Mesendoderm (in vitro differentiated cells): ENCODE measurements at regions not wholly inside any gene's neighbourhood (a gene's known extent, or its start where the extent isn't known, plus 50 kb on each side); places are given as distances from the start of the nearest gene placed in this dataset.

Experiments used
- DNase-seq: peaks from one replicate; pipeline ENCODE4 v3.0.0; 2013
- H2AK5ac ChIP-seq: 2 replicates; pipeline ENCODE4 v1.6.1; 2013; ENCODE audit warnings: low read length, inconsistent platforms
- H2BK120ac ChIP-seq: 2 replicates; pipeline ENCODE4 v1.6.1; 2013; ENCODE audit warnings: low read depth, mild to moderate bottlenecking, low read length, moderate library complexity, mixed read lengths
- H2BK15ac ChIP-seq: replicated peaks from 2 replicates; pipeline ENCODE4 v1.6.1; 2013; ENCODE audit warnings: low read depth, mild to moderate bottlenecking, moderate library complexity
- H2BK5ac ChIP-seq: 2 replicates; pipeline ENCODE4 v1.6.1; 2013; ENCODE audit warnings: low read length, inconsistent platforms
- H3K18ac ChIP-seq: 2 replicates; pipeline ENCODE4 v1.6.1; 2013; ENCODE audit warnings: mild to moderate bottlenecking, low read length, mixed read lengths
- H3K23ac ChIP-seq: one replicate; pipeline ENCODE4 v1.6.1; 2013; ENCODE audit warnings: low read length
- H3K27ac ChIP-seq: 2 replicates; pipeline ENCODE4 v1.5.1; 2013; ENCODE audit warnings: low read depth, mild to moderate bottlenecking, inconsistent platforms, low read length, moderate library complexity
- H3K27me3 ChIP-seq: 2 replicates; pipeline ENCODE4 v1.6.1; 2013; ENCODE audit warnings: low read length, control low read depth, mild to moderate bottlenecking, inconsistent platforms; ENCODE audit not compliant: insufficient read depth, poor library complexity
- H3K36me3 ChIP-seq: 2 replicates; pipeline ENCODE4 v1.6.1; 2013; ENCODE audit warnings: low read length, inconsistent platforms; ENCODE audit not compliant: control insufficient read depth, insufficient read depth
- H3K4ac ChIP-seq: one replicate; pipeline ENCODE4 v1.6.1; 2013; ENCODE audit warnings: low read depth, mild to moderate bottlenecking, low read length, moderate library complexity
- H3K4me1 ChIP-seq: 2 replicates; pipeline ENCODE4 v1.6.1; 2013; ENCODE audit warnings: low read depth, low read length, inconsistent platforms; ENCODE audit not compliant: control insufficient read depth
- H3K4me2 ChIP-seq: 2 replicates; pipeline ENCODE4 v1.6.1; 2013; ENCODE audit warnings: low read length
- H3K4me3 ChIP-seq: 2 replicates; pipeline ENCODE4 v1.5.1; 2013; ENCODE audit warnings: mild to moderate bottlenecking, low read length
- H3K56ac ChIP-seq: one replicate; pipeline ENCODE4 v1.6.1; 2013; ENCODE audit warnings: low read length
- H3K79me1 ChIP-seq: 2 replicates; pipeline ENCODE4 v1.6.1; 2013; ENCODE audit warnings: low read length, inconsistent platforms
- H3K79me2 ChIP-seq: 2 replicates; pipeline ENCODE4 v1.6.1; 2013; ENCODE audit warnings: mild to moderate bottlenecking, low read length; ENCODE audit not compliant: control insufficient read depth, insufficient read depth
- H3K9ac ChIP-seq: 2 replicates; pipeline ENCODE4 v1.6.1; 2013; ENCODE audit warnings: low read length, inconsistent platforms
- H4K5ac ChIP-seq: one replicate; pipeline ENCODE4 v1.6.1; 2013; ENCODE audit warnings: low read length
- H4K8ac ChIP-seq: one replicate; pipeline ENCODE4 v1.6.1; 2013; ENCODE audit warnings: low read depth, mild to moderate bottlenecking, control low read depth, low read length, moderate library complexity
- WGBS: extraction: QIAGEN DNeasy Blood & Tissue Kit; methylation state at CpG from one replicate; pipeline ENCODE4 v1.1.7; 2013; ENCODE audit warnings: low lambda C conversion rate, missing lambda C conversion rate; ENCODE audit not compliant: insufficient coverage; ENCODE audit errors: extremely low coverage; 5-methylcytosine and 5-hydroxymethylcytosine counted together

DNA sequence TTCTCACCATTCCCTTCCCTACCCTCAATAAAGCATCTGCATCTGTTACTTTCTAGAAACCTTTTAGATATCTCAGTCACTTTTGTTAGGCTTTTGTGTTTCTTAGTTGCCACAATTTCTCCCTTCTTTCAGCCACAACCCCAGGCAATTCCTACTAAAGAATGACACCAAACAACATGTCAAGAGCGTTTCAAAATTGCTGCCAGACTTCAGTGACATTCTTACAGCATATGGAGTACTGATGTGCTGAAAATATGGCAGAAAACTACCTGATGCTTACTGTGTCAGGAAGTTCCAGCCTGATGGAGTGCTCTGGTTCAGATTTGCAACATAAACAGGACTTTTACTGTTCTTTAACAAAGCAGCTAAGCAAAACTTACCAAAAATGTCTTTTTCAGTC is 957.7 kb upstream of the POU3F3 start:
- no CpG with 5 or more reads among the region's 1 CpG for WGBS
- Histone ChIP-seq H2BK120ac (no peak overlapping the region), H2BK5ac (no peak overlapping the region), H4K5ac (no peak overlapping the region), H3K27me3 (no peaks in the 10 kb centered on the region), H4K8ac (no peak overlapping the region), H3K4me1 (no peaks in the 10 kb centered on the region), H3K4ac (no peak overlapping the region), H3K56ac (no peak overlapping the region), H3K23ac (no peak overlapping the region), H3K36me3 (no peaks in the 10 kb centered on the region), H2BK15ac (no peak overlapping the region), H3K27ac (no peak overlapping the region), H3K4me3 (no peak overlapping the region), H3K4me2 (no peak overlapping the region), H3K79me2 (no peaks in the 10 kb centered on the region), H3K9ac (no peak overlapping the region), H3K18ac (no peak overlapping the region), H3K79me1 (no peaks in the 10 kb centered on the region), H2AK5ac (no peak overlapping the region)
- DNase-seq: no peak

DNA sequence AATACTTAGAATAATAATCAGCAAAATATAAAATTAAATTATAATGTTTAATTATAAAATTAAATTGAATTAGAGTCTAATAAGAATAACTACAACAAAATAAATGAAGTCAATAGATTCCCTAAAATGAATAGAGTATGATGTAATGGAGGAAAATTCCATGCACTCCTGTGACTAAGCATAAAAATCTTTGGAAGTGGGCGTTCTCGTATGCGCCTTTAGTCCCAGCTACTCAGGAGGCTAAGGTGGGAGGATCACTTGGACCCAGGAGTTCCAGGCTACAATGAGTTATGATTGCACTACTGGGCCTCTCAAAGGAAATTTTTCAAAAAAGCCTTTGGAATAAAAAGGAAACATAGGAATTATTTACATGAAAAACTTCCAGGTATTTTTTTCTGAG is 955.4 kb upstream of the POU3F3 start:
- no peak overlapping the region for H2BK120ac ChIP-seq
- H2AK5ac ChIP-seq: no peak overlapping the region
- H3K79me1 ChIP-seq: no peaks in the 10 kb centered on the region
- no peak overlapping the region for H3K9ac ChIP-seq
- no peak overlapping the region for H3K4ac ChIP-seq
- no peak overlapping the region for H3K56ac ChIP-seq
- no peaks in the 10 kb centered on the region for H3K4me1 ChIP-seq
- H4K8ac ChIP-seq: no peak overlapping the region
- no peak overlapping the region for H2BK15ac ChIP-seq
- no peaks in the 10 kb centered on the region for H3K27me3 ChIP-seq
- no peak overlapping the region for H3K4me3 ChIP-seq
- H3K4me2 ChIP-seq: no peak overlapping the region
- no peaks in the 10 kb centered on the region for H3K79me2 ChIP-seq
- H3K23ac ChIP-seq: no peak overlapping the region
- H3K18ac ChIP-seq: no peak overlapping the region
- no peaks in the 10 kb centered on the region for H3K36me3 ChIP-seq
- no peak for DNase-seq
- no CpG with 5 or more reads among the region's 3 CpGs for whole genome bisulfite sequencing
- H3K27ac ChIP-seq: no peak overlapping the region
- H2BK5ac ChIP-seq: no peak overlapping the region
- H4K5ac ChIP-seq: no peak overlapping the region

DNA sequence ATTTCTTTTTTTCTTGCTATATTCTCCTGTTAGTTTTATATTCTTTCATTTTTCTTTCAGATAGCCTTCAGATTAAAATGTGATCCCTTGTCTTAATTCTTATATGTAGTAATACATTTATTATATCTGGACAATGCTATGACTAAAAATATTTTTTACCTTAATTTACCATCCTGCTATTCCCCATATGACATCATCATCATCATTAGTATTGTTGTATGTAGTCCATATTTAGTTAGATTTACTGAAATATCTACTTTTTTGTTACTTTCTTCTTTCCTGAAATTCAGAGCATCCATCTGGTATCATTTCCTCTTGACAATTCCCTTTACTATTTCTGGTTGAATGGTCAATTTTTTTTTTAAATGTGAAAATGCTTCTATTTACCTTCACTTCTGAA is 951.6 kb upstream of the POU3F3 start:
- H4K5ac ChIP-seq: no peak overlapping the region
- H3K27me3 ChIP-seq: no peaks in the 10 kb centered on the region
- no peak overlapping the region for H2BK15ac ChIP-seq
- no peak overlapping the region for H3K56ac ChIP-seq
- H3K4me1 ChIP-seq: no peaks in the 10 kb centered on the region
- no peak overlapping the region for H3K4me3 ChIP-seq
- no peak overlapping the region for H3K4ac ChIP-seq
- H2BK120ac ChIP-seq: no peak overlapping the region
- DNase-seq: no peak
- no peaks in the 10 kb centered on the region for H3K79me1 ChIP-seq
- H2BK5ac ChIP-seq: no peak overlapping the region
- no peaks in the 10 kb centered on the region for H3K36me3 ChIP-seq
- no peak overlapping the region for H3K23ac ChIP-seq
- no peaks in the 10 kb centered on the region for H3K79me2 ChIP-seq
- no peak overlapping the region for H3K18ac ChIP-seq
- H3K27ac ChIP-seq: no peak overlapping the region
- no peak overlapping the region for H3K4me2 ChIP-seq
- H3K9ac ChIP-seq: no peak overlapping the region
- H2AK5ac ChIP-seq: no peak overlapping the region
- no peak overlapping the region for H4K8ac ChIP-seq

DNA sequence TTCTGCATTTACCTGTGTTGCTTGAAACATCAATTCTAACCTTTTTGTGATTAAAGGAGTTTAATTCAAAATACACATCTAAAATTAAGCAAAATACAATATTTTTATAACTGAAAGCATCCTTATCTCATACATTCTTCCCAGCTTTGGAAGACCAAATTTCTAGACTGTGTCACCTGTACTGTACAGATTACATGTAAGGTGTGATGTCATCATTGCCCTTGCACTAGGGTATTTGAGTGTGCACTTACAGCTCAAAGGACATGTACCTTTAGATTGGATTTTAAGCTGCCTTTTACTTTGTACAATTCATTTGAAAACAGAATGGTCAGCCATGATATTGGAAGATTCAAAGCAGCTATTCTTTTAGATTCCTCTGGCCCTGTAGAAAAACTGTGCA is 932.8 kb upstream of the POU3F3 start:
- no peaks in the 10 kb centered on the region for H3K36me3 ChIP-seq
- H3K4me1 ChIP-seq: no peaks in the 10 kb centered on the region
- no peak for DNase-seq
- no peak overlapping the region for H3K4ac ChIP-seq
- no peak overlapping the region for H2BK5ac ChIP-seq
- H3K18ac ChIP-seq: no peak overlapping the region
- H3K56ac ChIP-seq: no peak overlapping the region
- H2BK15ac ChIP-seq: no peak overlapping the region
- H3K4me3 ChIP-seq: no peak overlapping the region
- no peak overlapping the region for H4K5ac ChIP-seq
- no peak overlapping the region for H2AK5ac ChIP-seq
- H3K27me3 ChIP-seq: no peaks in the 10 kb centered on the region
- no peaks in the 10 kb centered on the region for H3K79me2 ChIP-seq
- no peaks in the 10 kb centered on the region for H3K79me1 ChIP-seq
- no peak overlapping the region for H2BK120ac ChIP-seq
- H3K27ac ChIP-seq: no peak overlapping the region
- H3K23ac ChIP-seq: no peak overlapping the region
- no peak overlapping the region for H3K4me2 ChIP-seq
- H3K9ac ChIP-seq: no peak overlapping the region
- no peak overlapping the region for H4K8ac ChIP-seq

DNA sequence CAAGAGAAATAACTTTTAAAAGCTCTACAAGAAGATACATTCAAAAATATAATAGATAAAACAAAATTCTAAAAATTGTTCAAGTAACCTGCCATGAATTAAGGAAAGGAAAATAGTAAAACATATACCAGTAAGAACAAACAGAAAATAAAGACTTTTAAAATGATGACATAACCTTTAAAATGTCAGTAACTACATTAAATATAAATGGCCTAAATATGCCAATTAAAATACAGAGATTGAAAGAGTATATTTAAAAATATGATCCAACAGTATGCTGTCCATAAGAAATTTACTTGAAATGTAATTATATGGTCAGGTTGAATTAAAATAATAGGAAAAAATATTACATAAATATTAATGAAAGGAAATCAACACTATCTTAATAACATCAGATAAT is 911.7 kb upstream of the POU3F3 start:
- Histone ChIP-seq H3K79me1 (no peaks in the 10 kb centered on the region), H2BK5ac (no peak overlapping the region), H4K5ac (no peak overlapping the region), H3K4me1 (no peaks in the 10 kb centered on the region), H3K36me3 (no peaks in the 10 kb centered on the region), H2BK15ac (no peak overlapping the region), H4K8ac (no peak overlapping the region), H3K79me2 (no peaks in the 10 kb centered on the region), H3K4ac (no peak overlapping the region), H3K27ac (no peak overlapping the region), H3K56ac (no peak overlapping the region), H3K4me2 (no peak overlapping the region), H2BK120ac (no peak overlapping the region), H3K27me3 (no peaks in the 10 kb centered on the region), H3K18ac (no peak overlapping the region), H2AK5ac (no peak overlapping the region), H3K4me3 (no peak overlapping the region), H3K23ac (no peak overlapping the region), H3K9ac (no peak overlapping the region)
- DNase-seq: no peak

DNA sequence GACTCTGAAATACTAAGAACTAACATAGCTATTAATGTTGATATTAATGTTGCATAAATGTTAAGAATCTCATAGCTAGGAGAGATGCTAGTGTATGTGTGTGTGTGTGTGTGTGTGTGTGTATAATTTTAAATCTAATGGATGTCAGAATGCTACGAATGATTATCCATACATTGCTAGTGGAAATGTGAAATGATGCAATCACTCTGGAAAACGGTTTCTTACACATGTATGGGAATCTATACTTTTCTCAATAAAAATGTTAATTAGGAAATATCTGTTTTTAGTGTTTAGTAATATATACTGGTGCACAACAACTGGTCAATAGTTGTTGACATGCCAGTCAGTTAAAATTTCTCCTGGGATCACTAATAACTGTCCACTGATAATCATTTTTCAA is 908.8 kb upstream of the POU3F3 start:
- no peak overlapping the region for H3K4ac ChIP-seq
- H3K9ac ChIP-seq: no peak overlapping the region

More for the DNA sequence above, 908.8 kb upstream of the POU3F3 start:
- no peak for DNase-seq
- Histone ChIP-seq H3K18ac (no peak overlapping the region), H3K4me1 (no peaks in the 10 kb centered on the region), H2BK15ac (no peak overlapping the region), H2AK5ac (no peak overlapping the region), H4K5ac (no peak overlapping the region), H3K27me3 (no peaks in the 10 kb centered on the region), H3K79me1 (no peaks in the 10 kb centered on the region), H3K27ac (no peak overlapping the region), H3K56ac (no peak overlapping the region), H3K4me2 (no peak overlapping the region), H2BK120ac (no peak overlapping the region), H4K8ac (no peak overlapping the region), H3K79me2 (no peaks in the 10 kb centered on the region), H3K36me3 (no peaks in the 10 kb centered on the region), H3K4me3 (no peak overlapping the region), H3K23ac (no peak overlapping the region), H2BK5ac (no peak overlapping the region)
- WGBS: no CpG with 5 or more reads among the region's 2 CpGs
